ENCODE measurements at regions not wholly inside any gene's neighbourhood (a gene's known extent, or its start where the extent isn't known, plus 50 kb on each side); places are given as distances from the start of the nearest gene placed in this dataset.

DNA sequence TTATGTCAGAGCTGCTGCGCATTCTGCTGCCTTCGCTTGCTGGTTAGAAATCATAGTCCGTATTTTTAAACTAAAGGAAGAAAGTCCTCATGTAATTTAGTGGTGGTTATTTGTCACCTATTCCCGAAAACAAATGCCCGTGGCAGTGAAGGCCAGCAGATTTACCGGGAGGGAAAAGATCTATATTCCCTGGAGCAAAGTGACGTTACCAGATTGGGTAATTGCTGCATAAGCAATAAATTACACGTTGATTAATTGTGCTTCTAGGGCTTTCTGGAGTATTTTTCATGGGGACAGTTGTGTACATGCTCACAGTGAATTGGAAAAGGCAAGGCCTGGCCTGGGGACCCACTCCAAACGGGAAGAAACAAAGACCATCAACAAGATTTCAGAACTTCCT is 298.7 kb downstream of the NPHP4 start:
- no peak overlapping the region for H3K27ac ChIP-seq

DNA sequence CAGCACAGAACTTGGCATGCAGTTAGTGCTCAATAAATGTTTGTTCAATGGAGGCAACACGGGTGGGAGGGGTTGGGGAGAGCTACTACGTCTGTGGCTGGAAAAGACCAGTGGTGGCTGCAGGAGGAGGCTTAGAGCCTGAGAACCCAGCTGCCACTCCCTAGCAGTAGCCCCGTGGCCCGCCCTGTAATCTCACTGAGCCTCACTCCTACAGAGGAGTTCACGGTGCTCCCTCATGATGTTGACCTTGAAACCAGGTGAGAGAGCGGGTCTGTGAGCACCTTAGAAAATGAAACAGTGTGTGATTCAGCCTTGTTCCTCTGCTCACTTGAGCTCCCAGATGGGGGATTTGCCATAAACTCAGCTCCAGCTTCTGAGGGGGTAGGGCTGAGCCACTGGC is 299.6 kb downstream of the NPHP4 start:
- H3K4me1 ChIP-seq (replicated peaks in 1 of 2) = no peaks in the 10 kb centered on the region
- WGBS, 10 experiments = 34 to 100% (median 83%) methylated on average over 1 to 3 of the region's 6 CpGs; no CpG with 5 or more reads in 7 of the 10 experiments
- H3K27ac ChIP-seq = no peak overlapping the region
- peak in 2 of 8 experiments; percentile 28 to 30 for ATAC-seq (replicated peaks in 6 of 8)
- in situ Hi-C loops (cut with MboI; ENCODE audit: low pct_unique_long_range_greater_than_20kb in 2 of 9, low sequenced_read_pairs in 9 of 9, unreplicated experiment in 9 of 9) = no loop called here
- no peak overlapping the region for H3K4me3 ChIP-seq

More for the DNA sequence above, 298.7 kb downstream of the NPHP4 start:
- 16 to 92% (median 57%) methylated on average over 2 to 9 of the region's 9 CpGs for WGBS, 10 experiments
- ATAC-seq (replicated peaks in 6 of 8) = peak in 3 of 8 experiments; percentile 38 to 59 (median 58)
- in situ Hi-C loops (cut with MboI; ENCODE audit: low pct_unique_long_range_greater_than_20kb in 2 of 9, low sequenced_read_pairs in 9 of 9, unreplicated experiment in 9 of 9) = no loop called here
- Histone ChIP-seq H3K4me3 (no peak overlapping the region), H3K4me1 (replicated peaks in 1 of 2) (no peaks in the 10 kb centered on the region)

DNA sequence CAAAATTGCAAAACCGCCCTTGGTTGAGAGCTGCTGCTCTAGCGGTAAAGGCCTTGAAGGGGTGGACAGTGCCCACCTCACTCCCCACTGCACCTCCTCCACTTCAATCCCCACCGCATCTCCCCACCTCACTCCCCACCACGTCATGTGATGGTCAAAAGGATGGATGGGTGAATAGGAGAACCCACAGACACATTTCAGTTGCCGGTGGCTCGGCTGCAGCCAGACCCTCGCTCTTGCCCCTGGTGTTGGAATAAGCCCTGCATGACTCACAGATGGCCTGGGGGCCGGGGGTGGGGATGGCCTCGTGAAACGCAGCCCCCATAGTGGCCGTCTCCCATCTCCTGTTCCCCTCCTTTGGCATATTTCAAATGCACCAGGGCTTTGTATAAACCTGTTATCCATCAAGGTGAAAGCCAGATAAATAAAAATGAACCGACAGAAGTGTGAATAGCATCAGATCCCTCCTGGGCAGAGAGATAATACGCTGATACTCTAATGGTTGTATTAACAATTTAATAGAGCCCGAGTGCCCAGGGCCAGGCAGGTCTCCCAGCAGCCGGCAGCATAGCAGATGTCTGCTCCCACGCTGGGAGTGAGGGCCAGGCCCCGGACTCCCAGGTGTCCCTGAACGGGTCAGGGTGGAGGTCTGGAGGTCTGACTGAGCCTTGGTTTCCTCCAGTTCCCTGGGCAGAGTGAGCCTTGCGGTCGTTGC is 300.3 kb downstream of the NPHP4 start:
- ATAC-seq (replicated peaks in 6 of 8) = peak in 2 of 8 experiments; percentile 30 to 37
- no peak overlapping the region for H3K27ac ChIP-seq
- H3K4me1 ChIP-seq (replicated peaks in 1 of 2) = no peaks in the 10 kb centered on the region
- WGBS, 10 experiments = 7 to 58% (median 42%) methylated on average over 1 to 15 of the region's 20 CpGs; no CpG with 5 or more reads in 4 of the 10 experiments
- in situ Hi-C loops (cut with MboI; ENCODE audit: low pct_unique_long_range_greater_than_20kb in 2 of 9, low sequenced_read_pairs in 9 of 9, unreplicated experiment in 9 of 9) = no loop called here
- no peak overlapping the region for H3K4me3 ChIP-seq

DNA sequence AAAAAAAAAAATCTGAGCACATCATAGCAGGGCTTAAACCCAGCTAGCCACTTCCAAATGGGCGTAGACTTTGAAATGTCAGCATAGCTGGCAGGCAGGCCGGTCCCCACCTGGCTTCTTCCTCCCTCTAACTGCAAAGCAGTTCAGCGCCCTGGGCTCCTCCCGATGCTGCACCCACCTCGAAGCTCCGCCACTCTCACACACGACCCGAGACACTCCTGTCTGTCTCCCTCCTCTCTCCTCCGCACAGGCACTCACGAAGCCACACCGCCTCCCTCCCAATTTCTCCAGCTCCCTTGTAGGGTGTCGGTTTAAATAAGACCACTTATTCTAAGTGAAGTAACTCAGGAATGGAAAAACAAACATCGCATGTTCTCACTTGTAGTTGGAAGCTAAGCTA is 301.3 kb downstream of the NPHP4 start:
- no peak for ATAC-seq (replicated peaks in 6 of 8)
- H3K4me1 ChIP-seq (replicated peaks in 1 of 2) = no peaks in the 10 kb centered on the region

DNA sequence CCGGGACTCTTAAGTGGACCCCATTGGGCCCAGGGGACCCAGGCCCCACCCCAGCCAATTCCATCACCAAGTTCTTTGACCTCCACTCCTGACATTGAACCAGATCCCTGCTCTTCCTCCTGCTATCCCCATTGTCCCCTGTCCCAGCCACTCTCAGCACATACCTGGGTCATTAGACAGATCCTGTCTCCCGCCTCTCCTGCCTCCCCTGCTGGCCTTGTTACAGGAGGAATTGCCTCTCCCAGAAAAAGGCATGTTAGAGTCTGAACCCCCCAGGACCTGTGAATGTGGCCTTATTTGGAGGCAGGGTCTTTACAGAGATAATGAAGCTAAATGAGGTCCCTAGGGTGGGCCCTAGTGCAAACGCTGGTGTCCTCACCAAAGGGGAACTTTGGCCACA is 301.9 kb downstream of the NPHP4 start:
- no peak for ATAC-seq (replicated peaks in 6 of 8)
- 0 to 80% (median 69%) methylated on average over 1 to 3 of the region's 3 CpGs; no CpG with 5 or more reads in 2 of the 10 experiments for WGBS, 10 experiments
- H3K27ac ChIP-seq = no peak overlapping the region
- in situ Hi-C loops (cut with MboI; ENCODE audit: low pct_unique_long_range_greater_than_20kb in 2 of 9, low sequenced_read_pairs in 9 of 9, unreplicated experiment in 9 of 9) = no loop called here
- H3K4me3 ChIP-seq = no peak overlapping the region
- H3K4me1 ChIP-seq (replicated peaks in 1 of 2) = no peaks in the 10 kb centered on the region

More for the DNA sequence above, 301.3 kb downstream of the NPHP4 start:
- Histone ChIP-seq H3K4me3 (no peak overlapping the region), H3K27ac (no peak overlapping the region)
- in situ Hi-C loops (cut with MboI; ENCODE audit: low pct_unique_long_range_greater_than_20kb in 2 of 9, low sequenced_read_pairs in 9 of 9, unreplicated experiment in 9 of 9) = no loop called here
- WGBS, 10 experiments = 24 to 76% (median 64%) methylated on average over 2 to 12 of the region's 13 CpGs; no CpG with 5 or more reads in 1 of the 10 experiments

DNA sequence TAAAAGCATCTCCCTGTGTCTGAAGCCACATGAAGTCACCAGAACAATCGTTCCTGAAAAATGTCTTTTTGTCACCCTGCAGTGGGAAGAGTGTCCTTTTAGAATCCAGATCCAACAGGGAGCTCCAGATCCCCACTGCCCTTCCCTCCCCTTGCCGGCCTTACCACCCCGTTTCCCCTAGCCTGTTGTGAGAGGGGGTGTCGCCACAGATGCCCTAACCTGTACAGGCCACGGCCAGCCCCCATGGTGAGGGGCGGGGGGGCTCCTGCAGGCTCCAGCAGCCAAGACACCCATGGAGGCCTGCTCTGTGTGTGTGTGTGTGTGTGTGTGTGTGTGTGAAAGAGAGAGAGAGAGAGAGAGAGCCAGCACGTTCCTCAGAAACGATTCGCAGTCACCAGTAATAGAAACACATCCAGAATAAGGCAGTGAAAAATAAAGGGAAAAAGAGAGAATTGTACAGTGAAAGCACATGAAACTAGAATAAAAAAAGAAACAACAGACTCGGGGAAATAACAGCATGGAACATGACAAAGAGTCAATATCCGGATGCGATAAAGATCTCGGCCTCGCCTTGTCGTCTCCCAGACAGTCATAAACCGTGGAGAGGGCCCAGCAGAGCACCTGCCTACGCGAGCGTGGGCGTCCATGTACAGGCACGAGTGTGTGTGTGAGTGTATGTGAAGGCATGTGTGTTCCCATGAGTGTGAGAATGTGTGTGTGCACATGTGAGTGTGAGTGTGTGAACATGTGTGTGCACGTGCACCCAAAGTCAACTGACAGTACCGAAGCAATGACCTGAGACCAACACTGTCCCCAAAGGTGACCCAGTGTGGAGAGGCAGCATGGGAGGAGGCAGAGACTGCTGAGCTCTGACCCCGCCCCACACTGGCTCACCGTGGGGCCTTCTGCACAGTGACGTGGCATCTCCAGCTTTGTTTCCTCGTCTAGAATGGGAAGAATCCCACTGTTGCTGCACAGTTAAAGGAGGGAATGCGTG is 303.8 kb downstream of the NPHP4 start:
- Histone ChIP-seq H3K27ac (no peak overlapping the region), H3K4me1 (replicated peaks in 1 of 2) (no peaks in the 10 kb centered on the region), H3K4me3 (no peak overlapping the region)
- ATAC-seq (replicated peaks in 6 of 8) = peak in 1 of 8 experiments; percentile 39
- in situ Hi-C loops (cut with MboI; ENCODE audit: low pct_unique_long_range_greater_than_20kb in 2 of 9, low sequenced_read_pairs in 9 of 9, unreplicated experiment in 9 of 9) = no loop called here
- WGBS, 10 experiments = 41 to 87% (median 73%) methylated on average over 4 to 23 of the region's 28 CpGs; no CpG with 5 or more reads in 1 of the 10 experiments

DNA sequence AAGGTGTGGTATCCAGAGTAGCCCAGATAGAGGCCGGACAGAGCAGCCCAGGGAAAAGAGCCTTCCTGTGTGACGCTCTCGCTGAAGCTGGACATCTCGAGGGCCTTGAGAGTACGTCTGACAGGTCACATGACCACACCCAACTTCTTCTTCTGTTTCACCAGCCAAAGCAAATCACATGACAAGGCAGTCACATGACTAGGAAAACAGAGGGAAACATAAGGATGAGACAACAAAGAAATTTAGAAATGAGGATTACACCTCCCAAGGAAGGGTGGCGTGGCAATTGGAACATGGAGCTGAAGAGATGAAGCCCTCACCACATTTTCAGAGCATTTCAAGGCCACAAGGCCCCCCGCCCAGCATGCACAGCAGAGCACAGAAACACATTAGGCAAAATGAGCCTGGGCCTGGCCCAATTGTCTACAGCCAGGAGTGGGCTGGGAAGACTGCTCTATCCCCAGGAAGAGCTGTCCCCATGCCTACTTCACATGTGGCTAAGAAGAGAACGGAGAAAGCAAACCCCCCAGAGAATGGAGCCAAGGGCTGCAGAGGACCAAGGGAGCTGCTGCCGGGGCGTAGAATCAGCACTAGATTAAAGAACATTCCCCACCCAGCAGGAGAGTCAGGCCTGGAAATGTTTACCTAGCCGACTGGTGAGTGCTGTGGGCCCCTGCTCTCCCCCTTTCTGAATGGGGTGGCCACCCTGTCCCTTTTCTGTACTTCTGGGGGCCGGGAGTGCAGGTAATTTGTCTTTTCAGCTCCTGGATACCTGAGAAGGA is 305.1 kb downstream of the NPHP4 start:
- Histone ChIP-seq H3K4me1 (replicated peaks in 1 of 2) (no peaks in the 10 kb centered on the region), H3K4me3 (no peak overlapping the region), H3K27ac (no peak overlapping the region)
- WGBS, 10 experiments = 15 to 90% (median 77%) methylated on average over 2 to 12 of the region's 12 CpGs; no CpG with 5 or more reads in 2 of the 10 experiments
- in situ Hi-C loops (cut with MboI; ENCODE audit: low pct_unique_long_range_greater_than_20kb in 2 of 9, low sequenced_read_pairs in 9 of 9, unreplicated experiment in 9 of 9) = no loop called here
- ATAC-seq (replicated peaks in 6 of 8) = no peak

DNA sequence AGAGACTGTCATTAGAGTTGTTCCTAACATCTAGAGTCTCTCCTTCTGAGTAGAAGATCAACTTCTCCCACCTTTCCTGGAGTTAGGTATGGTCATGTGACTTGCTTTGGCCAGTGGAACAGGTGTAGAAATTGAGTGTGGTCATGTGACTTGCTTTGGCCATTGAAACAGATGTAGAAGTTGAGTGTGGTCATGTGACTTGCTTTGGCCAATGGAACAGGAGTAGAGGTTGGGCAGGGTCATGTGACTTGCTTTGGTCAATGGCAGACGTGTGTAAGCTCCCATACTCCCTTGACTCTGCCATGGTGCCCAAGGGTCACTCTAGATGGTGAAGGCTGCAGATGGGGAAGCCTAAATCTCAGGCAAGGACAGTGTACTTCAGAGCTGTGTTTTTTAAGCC is 306.0 kb downstream of the NPHP4 start:
- H3K27ac ChIP-seq = no peak overlapping the region
- ATAC-seq (replicated peaks in 6 of 8) = no peak
- WGBS, 10 experiments = 0 to 80% (median 21%) methylated on average over 1 of the region's 1 CpG; no CpG with 5 or more reads in 6 of the 10 experiments
- no peaks in the 10 kb centered on the region for H3K4me1 ChIP-seq (replicated peaks in 1 of 2)
- H3K4me3 ChIP-seq = no peak overlapping the region
- in situ Hi-C loops (cut with MboI; ENCODE audit: low pct_unique_long_range_greater_than_20kb in 2 of 9, low sequenced_read_pairs in 9 of 9, unreplicated experiment in 9 of 9) = no loop called here

DNA sequence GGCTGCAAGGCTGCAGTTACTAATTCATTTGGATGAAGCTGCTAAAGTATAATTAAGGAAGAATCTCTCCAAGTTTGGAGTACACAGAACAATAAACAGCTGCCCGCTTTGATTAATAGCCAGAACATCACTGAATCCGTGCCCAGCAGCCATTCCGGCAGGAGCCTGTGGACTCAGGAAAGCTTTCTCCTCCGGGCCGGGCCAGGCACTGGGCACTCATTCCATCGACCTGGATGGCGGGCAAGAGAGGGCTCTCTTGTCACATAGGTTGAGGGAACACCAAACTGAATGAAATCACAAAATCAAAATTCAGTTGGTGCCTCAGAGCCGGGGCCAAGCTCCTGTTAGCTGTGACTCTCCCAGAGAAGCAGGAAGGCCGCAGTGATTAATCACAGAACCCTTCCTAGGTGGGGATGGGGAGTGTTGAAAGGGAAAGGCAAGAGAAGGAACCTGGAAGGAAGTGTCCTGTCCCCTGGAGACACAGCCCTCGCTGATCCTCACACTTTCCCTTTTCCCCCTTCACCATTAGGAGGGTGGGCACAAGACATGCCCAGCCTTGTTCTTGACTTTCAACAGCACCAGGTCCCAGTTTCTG is 306.7 kb downstream of the NPHP4 start:
- whole genome bisulfite sequencing, 10 experiments = 0 to 79% (median 49%) methylated on average over 1 to 9 of the region's 10 CpGs; no CpG with 5 or more reads in 2 of the 10 experiments
- no peak for ATAC-seq (replicated peaks in 6 of 8)
- H3K4me3 ChIP-seq = no peak overlapping the region
- no peaks in the 10 kb centered on the region for H3K4me1 ChIP-seq (replicated peaks in 1 of 2)
- in situ Hi-C loops (cut with MboI; ENCODE audit: low pct_unique_long_range_greater_than_20kb in 2 of 9, low sequenced_read_pairs in 9 of 9, unreplicated experiment in 9 of 9) = no loop called here
- no peak overlapping the region for H3K27ac ChIP-seq

DNA sequence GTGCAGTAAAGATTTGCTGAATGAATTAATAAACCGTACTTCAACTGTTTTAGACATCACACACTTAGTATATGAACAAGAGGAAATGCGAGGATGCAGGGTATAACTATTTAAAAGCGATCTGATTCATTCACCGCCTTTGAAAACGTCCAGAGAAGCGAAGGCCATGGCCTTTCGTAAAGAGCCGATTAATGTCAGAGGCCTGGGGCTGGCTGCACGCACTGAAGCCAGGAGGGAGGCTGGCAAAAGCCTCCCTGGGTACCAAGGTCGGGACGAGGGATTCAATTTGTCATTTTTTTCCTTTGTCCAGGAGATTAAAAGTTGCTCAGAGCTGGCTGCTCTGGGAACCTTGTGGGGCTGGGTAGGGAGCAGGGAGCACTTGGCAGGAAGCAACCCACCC is 307.4 kb downstream of the NPHP4 start:
- no peak overlapping the region for H3K4me3 ChIP-seq
- WGBS, 10 experiments = 0 to 78% (median 64%) methylated on average over 3 to 11 of the region's 11 CpGs; no CpG with 5 or more reads in 2 of the 10 experiments
- H3K27ac ChIP-seq = no peak overlapping the region
- in situ Hi-C loops (cut with MboI; ENCODE audit: low pct_unique_long_range_greater_than_20kb in 2 of 9, low sequenced_read_pairs in 9 of 9, unreplicated experiment in 9 of 9) = no loop called here
- ATAC-seq (replicated peaks in 6 of 8) = no peak
- no peaks in the 10 kb centered on the region for H3K4me1 ChIP-seq (replicated peaks in 1 of 2)

DNA sequence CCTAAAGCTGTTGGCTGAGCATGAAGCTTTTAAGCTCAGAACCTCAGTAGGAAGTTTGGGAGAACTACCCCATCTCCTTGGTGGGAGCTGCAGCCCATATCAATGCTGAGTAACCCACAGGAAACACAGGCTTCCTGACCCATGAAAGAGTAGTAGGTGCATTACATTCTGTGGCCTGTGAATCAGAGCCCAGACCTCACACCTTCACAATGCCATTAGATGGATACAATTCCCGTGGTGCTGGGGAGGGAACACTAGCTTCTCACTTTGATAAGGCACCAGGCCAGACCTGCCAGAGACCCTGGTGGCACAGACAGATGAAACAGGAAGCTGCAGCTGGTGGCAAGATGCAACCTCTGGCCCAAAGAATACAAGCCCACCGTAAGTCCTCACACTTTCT is 308.8 kb downstream of the NPHP4 start:
- Histone ChIP-seq H3K4me1 (replicated peaks in 1 of 2) (no peaks in the 10 kb centered on the region), H3K27ac (no peak overlapping the region), H3K4me3 (no peak overlapping the region)
- in situ Hi-C loops (cut with MboI; ENCODE audit: low pct_unique_long_range_greater_than_20kb in 2 of 9, low sequenced_read_pairs in 9 of 9, unreplicated experiment in 9 of 9) = no loop called here
- WGBS, 10 experiments = 40 to 83% (median 80%) methylated on average over 1 to 2 of the region's 2 CpGs; no CpG with 5 or more reads in 5 of the 10 experiments
- ATAC-seq (replicated peaks in 6 of 8) = no peak

DNA sequence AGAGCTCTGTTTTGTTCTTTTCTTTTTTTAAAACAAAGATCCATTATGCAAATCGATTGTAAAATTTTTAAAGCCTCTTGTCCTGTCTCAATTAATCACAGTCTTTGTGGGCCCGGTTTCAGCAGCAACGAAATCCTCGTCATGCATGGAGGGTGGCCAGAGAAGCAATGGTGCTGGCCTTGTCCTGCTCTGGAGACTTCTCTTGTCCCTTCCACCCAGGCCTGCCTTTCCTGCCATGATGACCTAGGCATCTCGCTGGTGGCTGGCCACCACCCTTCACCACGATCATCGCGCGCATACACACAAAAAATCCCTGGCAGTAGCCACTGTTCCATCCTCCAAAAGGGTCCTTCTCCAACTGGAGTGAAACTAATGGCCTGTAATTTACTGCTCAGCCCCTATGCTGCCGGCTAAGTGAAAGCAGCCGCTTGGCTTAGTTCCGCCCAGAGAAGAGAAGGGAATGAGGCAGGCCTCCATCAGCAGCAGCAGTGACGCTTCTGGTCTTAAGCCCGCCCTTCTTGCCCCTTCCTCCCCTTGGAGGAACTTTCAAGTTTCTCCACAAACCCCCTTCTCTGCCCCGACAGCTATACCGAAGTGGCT is 309.5 kb downstream of the NPHP4 start:
- ATAC-seq (replicated peaks in 6 of 8) = no peak
- 0 to 78% (median 31%) methylated on average over 2 to 14 of the region's 16 CpGs; no CpG with 5 or more reads in 1 of the 10 experiments for WGBS, 10 experiments
- in situ Hi-C loops (cut with MboI; ENCODE audit: low pct_unique_long_range_greater_than_20kb in 2 of 9, low sequenced_read_pairs in 9 of 9, unreplicated experiment in 9 of 9) = no loop called here

More for the DNA sequence above, 309.5 kb downstream of the NPHP4 start:
- Histone ChIP-seq H3K27ac (peak overlapping the region in 1 of 2 donors; percentile 43), H3K4me3 (no peak overlapping the region), H3K4me1 (replicated peaks in 1 of 2) (no peaks in the 10 kb centered on the region)
